ENCODE measurements at regions not wholly inside any gene's neighbourhood (a gene's known extent, or its start where the extent isn't known, plus 50 kb on each side); places are given as distances from the start of the nearest gene placed in this dataset.

- DNase-seq (ENCODE audit: low read depth), result no peak
- TF ChIP-seq MYC (IDR thresholded peaks at IDR 0.05; ENCODE audit: low read depth, low read length), result no peak
- TF ChIP-seq, protein P1, sequence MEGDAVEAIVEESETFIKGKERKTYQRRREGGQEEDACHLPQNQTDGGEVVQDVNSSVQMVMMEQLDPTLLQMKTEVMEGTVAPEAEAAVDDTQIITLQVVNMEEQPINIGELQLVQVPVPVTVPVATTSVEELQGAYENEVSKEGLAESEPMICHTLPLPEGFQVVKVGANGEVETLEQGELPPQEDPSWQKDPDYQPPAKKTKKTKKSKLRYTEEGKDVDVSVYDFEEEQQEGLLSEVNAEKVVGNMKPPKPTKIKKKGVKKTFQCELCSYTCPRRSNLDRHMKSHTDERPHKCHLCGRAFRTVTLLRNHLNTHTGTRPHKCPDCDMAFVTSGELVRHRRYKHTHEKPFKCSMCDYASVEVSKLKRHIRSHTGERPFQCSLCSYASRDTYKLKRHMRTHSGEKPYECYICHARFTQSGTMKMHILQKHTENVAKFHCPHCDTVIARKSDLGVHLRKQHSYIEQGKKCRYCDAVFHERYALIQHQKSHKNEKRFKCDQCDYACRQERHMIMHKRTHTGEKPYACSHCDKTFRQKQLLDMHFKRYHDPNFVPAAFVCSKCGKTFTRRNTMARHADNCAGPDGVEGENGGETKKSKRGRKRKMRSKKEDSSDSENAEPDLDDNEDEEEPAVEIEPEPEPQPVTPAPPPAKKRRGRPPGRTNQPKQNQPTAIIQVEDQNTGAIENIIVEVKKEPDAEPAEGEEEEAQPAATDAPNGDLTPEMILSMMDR (IDR thresholded peaks at IDR 0.05; ENCODE audit: low read depth, low read length), result no peak
- TF ChIP-seq POLR2A (IDR thresholded peaks at IDR 0.05; ENCODE audit: extremely low read depth, insufficient read length), result no peak
- no peak for TF ChIP-seq MAX (IDR thresholded peaks at IDR 0.05; ENCODE audit: low read depth, low read length)
- H3K4me3 ChIP-seq (ENCODE audit: low read depth, low read length), result no peak overlapping the region
Observed at GRCh38 chr4:129350834-129351721, 255.1 kb downstream of the C4orf33 start.

DNA sequence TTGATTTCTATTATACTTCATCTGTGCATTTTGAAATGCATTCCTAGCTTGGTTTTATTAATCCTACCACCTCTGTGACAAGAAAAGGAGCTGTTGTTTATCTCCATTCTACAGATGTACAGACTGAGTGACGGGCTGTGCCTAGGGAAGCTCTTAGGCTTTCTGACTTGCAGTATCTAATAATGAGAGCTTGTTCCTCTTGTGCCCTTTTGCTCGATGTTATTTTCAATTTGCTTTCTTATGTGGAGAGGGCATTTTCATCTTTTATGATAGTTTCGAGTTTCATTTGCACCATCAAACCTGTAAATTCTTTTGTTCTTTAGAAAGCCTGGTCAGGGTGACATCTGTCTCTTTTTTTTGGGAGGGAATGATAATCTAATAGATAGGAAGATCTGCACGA is 256.5 kb downstream of the C4orf33 start:
- no peak for DNase-seq (ENCODE audit: low read depth)
- H3K4me3 ChIP-seq (ENCODE audit: low read depth, low read length), result no peak overlapping the region
- TF ChIP-seq POLR2A (IDR thresholded peaks at IDR 0.05; ENCODE audit: extremely low read depth, insufficient read length), result no peak
- TF ChIP-seq MYC (IDR thresholded peaks at IDR 0.05; ENCODE audit: low read depth, low read length), result no peak
- no peak for TF ChIP-seq MAX (IDR thresholded peaks at IDR 0.05; ENCODE audit: low read depth, low read length)
- TF ChIP-seq, protein P1 (IDR thresholded peaks at IDR 0.05; ENCODE audit: low read depth, low read length), result no peak

DNA sequence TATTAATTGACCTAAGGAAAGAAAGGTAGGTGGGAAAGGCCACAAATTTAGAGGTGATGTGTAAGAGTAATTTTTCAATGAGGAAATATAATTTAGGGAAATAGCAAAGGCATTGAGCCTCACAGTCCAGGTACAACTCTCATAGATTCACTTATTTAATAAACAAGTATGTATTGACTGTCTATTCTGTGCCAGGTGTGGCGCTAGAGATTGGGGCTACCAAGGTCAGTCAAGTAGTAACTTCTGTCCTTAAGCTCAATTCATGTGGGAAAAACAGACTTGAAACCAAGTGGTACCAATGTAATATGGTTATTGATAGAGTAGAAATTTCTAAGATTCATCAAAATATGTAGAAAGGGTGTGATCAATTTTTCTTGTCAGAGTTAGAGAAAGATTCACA is 257.5 kb downstream of the C4orf33 start:
- no peak for DNase-seq (ENCODE audit: low read depth)
- TF ChIP-seq MAX (IDR thresholded peaks at IDR 0.05; ENCODE audit: low read depth, low read length) (no peak), POLR2A (IDR thresholded peaks at IDR 0.05; ENCODE audit: extremely low read depth, insufficient read length) (no peak), MYC (IDR thresholded peaks at IDR 0.05; ENCODE audit: low read depth, low read length) (no peak)
- TF ChIP-seq, protein P1 (IDR thresholded peaks at IDR 0.05; ENCODE audit: low read depth, low read length), result no peak
- H3K4me3 ChIP-seq (ENCODE audit: low read depth, low read length), result no peak overlapping the region

GRCh38 chr4:129355031-129355430 is 259.1 kb downstream of the C4orf33 start:
- no peak for DNase-seq (ENCODE audit: low read depth)
- TF ChIP-seq, protein P1 (IDR thresholded peaks at IDR 0.05; ENCODE audit: low read depth, low read length), result no peak
- TF ChIP-seq MAX (IDR thresholded peaks at IDR 0.05; ENCODE audit: low read depth, low read length), result no peak
- TF ChIP-seq POLR2A (IDR thresholded peaks at IDR 0.05; ENCODE audit: extremely low read depth, insufficient read length), result no peak
- no peak overlapping the region for H3K4me3 ChIP-seq (ENCODE audit: low read depth, low read length)

DNA sequence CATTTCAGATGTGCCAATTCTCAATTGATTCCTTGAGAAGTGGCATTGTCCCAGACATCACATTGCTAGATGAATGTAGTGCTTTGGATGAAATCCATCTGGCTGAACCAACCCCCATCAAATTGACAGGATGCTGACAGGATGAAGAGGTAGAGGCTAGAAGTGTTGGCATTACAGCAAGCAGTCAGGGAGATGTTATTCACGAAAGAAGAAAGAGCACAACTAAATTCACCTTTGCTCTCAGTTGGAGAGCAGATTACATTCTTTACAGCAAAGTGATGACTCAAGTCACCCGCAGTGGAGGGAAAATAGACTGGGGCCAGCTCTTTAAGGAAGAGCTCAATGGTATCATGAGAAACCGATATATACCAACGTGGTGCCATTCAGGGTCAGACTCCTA is 259.6 kb downstream of the C4orf33 start:
- H3K4me3 ChIP-seq (ENCODE audit: low read depth, low read length), result no peak overlapping the region
- no peak for TF ChIP-seq POLR2A (IDR thresholded peaks at IDR 0.05; ENCODE audit: extremely low read depth, insufficient read length)
- no peak for TF ChIP-seq MYC (IDR thresholded peaks at IDR 0.05; ENCODE audit: low read depth, low read length)
- TF ChIP-seq, protein P1 (IDR thresholded peaks at IDR 0.05; ENCODE audit: low read depth, low read length), result no peak
- TF ChIP-seq MAX (IDR thresholded peaks at IDR 0.05; ENCODE audit: low read depth, low read length), result no peak
- DNase-seq (ENCODE audit: low read depth), result no peak
